ENCODE measurements at regions not wholly inside any gene's neighbourhood (a gene's known extent, or its start where the extent isn't known, plus 50 kb on each side); places are given as distances from the start of the nearest gene placed in this dataset.

DNA sequence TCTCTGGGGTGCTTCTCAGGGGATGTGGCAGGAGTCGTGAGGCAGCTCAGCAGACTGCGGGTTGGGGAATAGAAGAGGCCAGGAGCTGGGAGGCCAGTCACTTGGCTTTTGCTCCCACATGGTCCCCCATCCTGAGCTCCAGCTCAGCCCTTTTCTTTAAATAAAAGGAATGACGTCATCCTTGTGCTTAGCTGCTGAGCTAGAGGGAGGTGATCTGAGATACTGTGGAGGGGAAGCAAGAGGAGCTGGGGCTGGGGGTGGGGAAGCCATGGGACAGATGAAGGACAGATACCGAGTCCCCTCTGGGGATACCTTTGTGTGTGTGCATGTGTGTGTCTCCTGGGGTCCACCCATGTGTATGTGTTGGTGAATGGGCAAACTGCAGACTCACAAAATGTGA lies 89.0 kb upstream of the ARAP3 start:
- Histone ChIP-seq H3K27me3 (replicated peaks; ENCODE audit: control insufficient read depth, insufficient read depth, low read length) (no peaks in the 10 kb centered on the region), H3K4me1 (no peaks in the 10 kb centered on the region), H3K36me3 (ENCODE audit: control insufficient read depth, insufficient read depth, low read length) (no peaks in the 10 kb centered on the region), H3K4me3 (ENCODE audit: low read depth, low read length) (no peak overlapping the region), H3K9me3 (no peaks in the 10 kb centered on the region)
- intact Hi-C loops (cut with micrococcal nuclease; ENCODE audit: unreplicated experiment) = no loop called here
- POLR2A ChIA-PET = interaction anchor here (0.6 kb wide), 2 partner anchors 12 to 68 kb away, joined by 4 read pairs; no protein-coding TSS in a partner anchor
- Mint-ChIP-seq H3K36me3 (ENCODE audit: insufficient read depth, unreplicated experiment) (no peaks in the 10 kb centered on the region), H3K4me3 (ENCODE audit: unreplicated experiment) (no peak overlapping the region), H3K27me3 (ENCODE audit: insufficient read depth, unreplicated experiment) (peaks cover 9% of the 10 kb centered on the region), H3K27ac (ENCODE audit: unreplicated experiment) (no peak overlapping the region), H3K9me3 (ENCODE audit: unreplicated experiment) (no peaks in the 10 kb centered on the region), H3K4me1 (ENCODE audit: low read depth, unreplicated experiment) (no peaks in the 10 kb centered on the region)
- no peak for DNase-seq
- TF ChIP-seq, protein P1, sequence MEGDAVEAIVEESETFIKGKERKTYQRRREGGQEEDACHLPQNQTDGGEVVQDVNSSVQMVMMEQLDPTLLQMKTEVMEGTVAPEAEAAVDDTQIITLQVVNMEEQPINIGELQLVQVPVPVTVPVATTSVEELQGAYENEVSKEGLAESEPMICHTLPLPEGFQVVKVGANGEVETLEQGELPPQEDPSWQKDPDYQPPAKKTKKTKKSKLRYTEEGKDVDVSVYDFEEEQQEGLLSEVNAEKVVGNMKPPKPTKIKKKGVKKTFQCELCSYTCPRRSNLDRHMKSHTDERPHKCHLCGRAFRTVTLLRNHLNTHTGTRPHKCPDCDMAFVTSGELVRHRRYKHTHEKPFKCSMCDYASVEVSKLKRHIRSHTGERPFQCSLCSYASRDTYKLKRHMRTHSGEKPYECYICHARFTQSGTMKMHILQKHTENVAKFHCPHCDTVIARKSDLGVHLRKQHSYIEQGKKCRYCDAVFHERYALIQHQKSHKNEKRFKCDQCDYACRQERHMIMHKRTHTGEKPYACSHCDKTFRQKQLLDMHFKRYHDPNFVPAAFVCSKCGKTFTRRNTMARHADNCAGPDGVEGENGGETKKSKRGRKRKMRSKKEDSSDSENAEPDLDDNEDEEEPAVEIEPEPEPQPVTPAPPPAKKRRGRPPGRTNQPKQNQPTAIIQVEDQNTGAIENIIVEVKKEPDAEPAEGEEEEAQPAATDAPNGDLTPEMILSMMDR (IDR thresholded peaks at IDR 0.05; ENCODE audit: insufficient read depth in 1 of 2, low read depth in 1 of 2, low read length in 1 of 2, severe bottlenecking in 1 of 2, unreplicated experiment in 1 of 2) = no peak
- CTCF ChIA-PET = interaction anchor here (0.8 kb wide), 1 partner anchor 79 kb away, joined by 6 read pairs; no protein-coding TSS in a partner anchor
- no TSS peak for BruUV-seq (replicated peaks)

DNA sequence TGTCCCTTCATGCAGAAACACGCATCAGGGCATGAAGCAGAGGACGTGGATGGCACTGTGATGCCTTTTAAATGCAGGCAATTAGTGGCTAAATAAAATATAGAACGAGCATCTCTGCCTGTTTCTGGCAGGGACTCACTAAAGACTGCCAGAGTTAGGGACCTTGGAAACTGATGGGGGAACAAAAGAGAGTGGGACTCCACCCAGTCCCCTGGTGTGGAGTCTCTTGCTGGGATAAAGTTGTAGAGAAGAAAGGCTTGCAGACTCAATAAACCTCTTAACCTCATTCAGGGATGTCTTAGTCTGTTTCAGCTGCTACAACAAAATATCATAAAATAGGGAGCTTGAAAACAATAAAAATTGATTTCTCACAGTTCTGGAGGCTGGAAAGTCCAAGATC lies 87.6 kb upstream of the ARAP3 start:
- no peaks in the 10 kb centered on the region for H3K36me3 ChIP-seq (ENCODE audit: control insufficient read depth, insufficient read depth, low read length)
- Mint-ChIP-seq H3K4me3 (ENCODE audit: unreplicated experiment) (no peak overlapping the region), H3K36me3 (ENCODE audit: insufficient read depth, unreplicated experiment) (no peaks in the 10 kb centered on the region), H3K4me1 (ENCODE audit: low read depth, unreplicated experiment) (no peaks in the 10 kb centered on the region), H3K9me3 (ENCODE audit: unreplicated experiment) (no peaks in the 10 kb centered on the region), H3K27me3 (ENCODE audit: insufficient read depth, unreplicated experiment) (peaks cover 10% of the 10 kb centered on the region), H3K27ac (ENCODE audit: unreplicated experiment) (no peak overlapping the region)
- H3K27me3 ChIP-seq (replicated peaks; ENCODE audit: control insufficient read depth, insufficient read depth, low read length) = no peaks in the 10 kb centered on the region
- CTCF ChIA-PET = interaction anchor here (0.6 kb wide), 1 partner anchor 1054 kb away, joined by 3 read pairs; no protein-coding TSS in a partner anchor
- BruUV-seq (replicated peaks) = no TSS peak
- H3K4me3 ChIP-seq (ENCODE audit: low read depth, low read length) = no peak overlapping the region
- H3K4me1 ChIP-seq = no peaks in the 10 kb centered on the region
- POLR2A ChIA-PET = no interaction called here
- TF ChIP-seq, protein P1 (IDR thresholded peaks at IDR 0.05; ENCODE audit: insufficient read depth in 1 of 2, low read depth in 1 of 2, low read length in 1 of 2, severe bottlenecking in 1 of 2, unreplicated experiment in 1 of 2) = no peak
- DNase-seq = no peak
- intact Hi-C loops (cut with micrococcal nuclease; ENCODE audit: unreplicated experiment) = no loop called here
- no peaks in the 10 kb centered on the region for H3K9me3 ChIP-seq

DNA sequence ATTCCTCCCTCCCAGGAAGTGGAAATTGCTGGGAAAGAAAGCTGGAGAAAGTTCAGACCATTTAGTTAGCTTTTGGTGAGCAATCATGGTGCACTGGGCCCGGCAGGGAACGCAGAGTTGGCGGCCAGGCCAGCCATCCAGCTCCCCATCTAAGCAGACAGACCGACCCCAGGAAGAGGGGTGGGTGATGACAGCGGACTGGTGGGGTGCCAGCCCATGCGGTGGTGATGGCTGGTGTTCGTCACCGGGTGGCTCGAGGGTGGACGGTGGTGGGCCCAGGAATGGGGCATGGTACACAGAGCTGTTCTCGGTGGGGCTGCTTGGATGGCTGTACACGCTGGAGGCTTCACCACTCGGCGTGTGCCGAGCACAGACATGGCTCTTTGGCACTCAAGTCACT lies 85.6 kb upstream of the ARAP3 start:
- Mint-ChIP-seq H3K4me1 (ENCODE audit: low read depth, unreplicated experiment) (no peaks in the 10 kb centered on the region), H3K9me3 (ENCODE audit: unreplicated experiment) (no peaks in the 10 kb centered on the region), H3K4me3 (ENCODE audit: unreplicated experiment) (no peak overlapping the region), H3K36me3 (ENCODE audit: insufficient read depth, unreplicated experiment) (no peaks in the 10 kb centered on the region), H3K27ac (ENCODE audit: unreplicated experiment) (no peak overlapping the region), H3K27me3 (ENCODE audit: insufficient read depth, unreplicated experiment) (peaks cover 17% of the 10 kb centered on the region)
- ChIA-PET CTCF (no interaction called here), POLR2A (no interaction called here)
- TF ChIP-seq, protein P1 (IDR thresholded peaks at IDR 0.05; ENCODE audit: insufficient read depth in 1 of 2, low read depth in 1 of 2, low read length in 1 of 2, severe bottlenecking in 1 of 2, unreplicated experiment in 1 of 2) = no peak
- Histone ChIP-seq H3K27me3 (replicated peaks; ENCODE audit: control insufficient read depth, insufficient read depth, low read length) (no peaks in the 10 kb centered on the region), H3K9me3 (no peaks in the 10 kb centered on the region), H3K36me3 (ENCODE audit: control insufficient read depth, insufficient read depth, low read length) (no peaks in the 10 kb centered on the region), H3K4me1 (no peaks in the 10 kb centered on the region), H3K4me3 (ENCODE audit: low read depth, low read length) (no peak overlapping the region)
- intact Hi-C loops (cut with micrococcal nuclease; ENCODE audit: unreplicated experiment) = no loop called here
- no TSS peak for BruUV-seq (replicated peaks)
- no peak for DNase-seq
